Ovary (tissue), 7 donors: ENCODE measurements at regions not wholly inside any gene's neighbourhood (a gene's known extent, or its start where the extent isn't known, plus 50 kb on each side); places are given as distances from the start of the nearest gene placed in this dataset.

Experiments used
- DNase-seq, 5 donors: peaks; one replicate each; pipeline ENCODE4 v3.0.0-alpha.2; 2019 to 2020
- H3K27ac ChIP-seq, 2 donors: fragments of 200-600 bp; one replicate each; pipeline versions ENCODE4 v1.5.1 to v1.8.0; 2019 to 2022
- H3K27me3 ChIP-seq: fragments of 200-600 bp; one replicate; pipeline ENCODE4 v1.8.0; 2022
- H3K36me3 ChIP-seq: fragments of 200-600 bp; sonication (generic); one replicate; pipeline ENCODE4 v1.5.1; 2019
- H3K4me1 ChIP-seq: one replicate; pipeline ENCODE4 v1.8.1; 2013; ENCODE audit warnings: mild to moderate bottlenecking, moderate library complexity; ENCODE audit not compliant: insufficient read depth
- H3K4me3 ChIP-seq: fragments of 200-600 bp; sonication (generic); one replicate; pipeline ENCODE4 v1.5.1; 2017
- H3K9me3 ChIP-seq, 2 donors: fragments of 200-600 bp in 1 of 2; sonication (generic) in 1 of 2; one replicate each; pipeline versions ENCODE4 v1.5.1 to v1.8.1; 2013 to 2019; ENCODE audit warnings: mild to moderate bottlenecking in 1 of 2, moderate library complexity in 1 of 2
- CTCF ChIP-seq, 3 donors: fragments of 450-650 bp in 2 of 3; fragments of 200-600 bp in 1 of 3; IDR thresholded peaks; one replicate each; pipeline versions ENCODE4 v1.5.1 to v1.8.0; 2016 to 2022; ENCODE audit warnings: antibody characterized with exemption in 3 of 3, mild to moderate bottlenecking in 1 of 3
- EP300 ChIP-seq: sonication (generic); formaldehyde crosslinking; IDR thresholded peaks from one replicate; pipeline ENCODE4 v1.6.1; 2017; ENCODE audit warnings: antibody characterized with exemption
- POLR2A ChIP-seq: fragments of 450-650 bp; IDR thresholded peaks from one replicate; pipeline ENCODE4 v1.6.1; 2017; ENCODE audit warnings: antibody characterized with exemption, mild to moderate bottlenecking, moderate library complexity
- WGBS, 3 donors: extraction: QIAGEN DNeasy Blood & Tissue Kit in 1 of 3; methylation state at CpG; one replicate each; pipeline versions ENCODE4 v1.1.5 to v1.1.7; 2013 to 2017; 5-methylcytosine and 5-hydroxymethylcytosine counted together
- intact Hi-C, 4 donors: fragments of 100-400 bp; cut with DNase I; formaldehyde crosslinking; loops; one replicate each; pipeline versions ENCODE4 v1.11.0 to v1.15.1; 2022 to 2023
- donor health status: DM: no; HTN: no; CAD: no; lungs with moderate emphysema.
- donor health status: DM: no; HTN: no; CAD: no.
- donor health status: Bipolar disorder and iron deficiency.
- donor health status: DM: no; HTN: no; CAD: no.
- donor health status: DM: yes; HTN: yes; CAD: no.

- H3K9me3 ChIP-seq = no peaks in the 10 kb centered on the region
- no peak for DNase-seq
- H3K36me3 ChIP-seq = no peaks in the 10 kb centered on the region
- intact Hi-C loops = no loop called here
- H3K27ac ChIP-seq = no peak overlapping the region
- no peaks in the 10 kb centered on the region for H3K27me3 ChIP-seq
- WGBS, 3 donors = 85 to 94% (median 89%) methylated on average over 5 of the region's 5 CpGs
- H3K4me3 ChIP-seq = no peak overlapping the region
- H3K4me1 ChIP-seq = no peaks in the 10 kb centered on the region
- TF ChIP-seq POLR2A (no peak), CTCF (IDR thresholded peaks at IDR 0.05) (no peak), EP300 (no peak)
Measured at GRCh38 chr13:93001866-93002461, 224.6 kb upstream of the GPC6 start.

GRCh38 chr13:93003531-93003930 lies 223.1 kb upstream of the GPC6 start:
- intact Hi-C loops = no loop called here
- Histone ChIP-seq H3K4me3 (no peak overlapping the region), H3K27me3 (no peaks in the 10 kb centered on the region), H3K4me1 (no peaks in the 10 kb centered on the region), H3K36me3 (no peaks in the 10 kb centered on the region), H3K27ac (no peak overlapping the region), H3K9me3 (peaks cover 0 to 3% of the 10 kb centered on the region in 2 donors)
- DNase-seq = no peak
- 88 to 95% (median 89%) methylated on average over 3 of the region's 3 CpGs for WGBS, 3 donors
- TF ChIP-seq POLR2A (no peak), CTCF (IDR thresholded peaks at IDR 0.05) (no peak), EP300 (no peak)

GRCh38 chr13:93004919-93005318 lies 221.7 kb upstream of the GPC6 start:
- Histone ChIP-seq H3K27me3 (no peaks in the 10 kb centered on the region), H3K36me3 (no peaks in the 10 kb centered on the region), H3K4me3 (no peak overlapping the region), H3K9me3 (peaks cover 0 to 3% of the 10 kb centered on the region in 2 donors), H3K4me1 (no peaks in the 10 kb centered on the region), H3K27ac (no peak overlapping the region)
- DNase-seq = no peak
- TF ChIP-seq EP300 = no peak
- no peak for TF ChIP-seq POLR2A
- TF ChIP-seq CTCF (IDR thresholded peaks at IDR 0.05) = no peak
- intact Hi-C loops = no loop called here

- DNase-seq = no peak
- Histone ChIP-seq H3K9me3 (peaks cover 0 to 3% of the 10 kb centered on the region in 2 donors), H3K27me3 (no peaks in the 10 kb centered on the region), H3K4me3 (no peak overlapping the region), H3K27ac (no peak overlapping the region), H3K4me1 (no peaks in the 10 kb centered on the region), H3K36me3 (no peaks in the 10 kb centered on the region)
- intact Hi-C loops = no loop called here
- TF ChIP-seq CTCF (IDR thresholded peaks at IDR 0.05) (no peak), EP300 (no peak)
Measured at GRCh38 chr13:93007928-93008327, 218.7 kb upstream of the GPC6 start.
